ENCODE measurements at regions not wholly inside any gene's neighbourhood (a gene's known extent, or its start where the extent isn't known, plus 50 kb on each side); places are given as distances from the start of the nearest gene placed in this dataset.

- Histone ChIP-seq H3K36me3 (ENCODE audit: insufficient read depth, low read length) (no peaks in the 10 kb centered on the region), H3K27ac (ENCODE audit: low read depth, low read length) (no peak overlapping the region), H3K4me1 (ENCODE audit: control insufficient read depth, insufficient read depth, low read length, unreplicated experiment) (no peaks in the 10 kb centered on the region), H2AFZ (ENCODE audit: low read length, unreplicated experiment) (no peak overlapping the region), H3K4me3 (ENCODE audit: low read depth, low read length) (no peak overlapping the region), H3K27me3 (ENCODE audit: insufficient read depth, low read length) (no peaks in the 10 kb centered on the region), H3K79me2 (ENCODE audit: control insufficient read depth, insufficient read depth, low read length, unreplicated experiment) (no peaks in the 10 kb centered on the region)
Observed at GRCh38 chrX:69070949-69071650, 94.2 kb downstream of the PJA1 start.

GRCh38 chrX:69069876-69070275 lies 95.4 kb downstream of the PJA1 start:
- Histone ChIP-seq H3K27ac (ENCODE audit: low read depth, low read length) (no peak overlapping the region), H2AFZ (ENCODE audit: low read length, unreplicated experiment) (no peak overlapping the region), H3K27me3 (ENCODE audit: insufficient read depth, low read length) (no peaks in the 10 kb centered on the region), H3K79me2 (ENCODE audit: control insufficient read depth, insufficient read depth, low read length, unreplicated experiment) (no peaks in the 10 kb centered on the region), H3K4me3 (ENCODE audit: low read depth, low read length) (no peak overlapping the region), H3K36me3 (ENCODE audit: insufficient read depth, low read length) (no peaks in the 10 kb centered on the region), H3K4me1 (ENCODE audit: control insufficient read depth, insufficient read depth, low read length, unreplicated experiment) (no peaks in the 10 kb centered on the region)

DNA sequence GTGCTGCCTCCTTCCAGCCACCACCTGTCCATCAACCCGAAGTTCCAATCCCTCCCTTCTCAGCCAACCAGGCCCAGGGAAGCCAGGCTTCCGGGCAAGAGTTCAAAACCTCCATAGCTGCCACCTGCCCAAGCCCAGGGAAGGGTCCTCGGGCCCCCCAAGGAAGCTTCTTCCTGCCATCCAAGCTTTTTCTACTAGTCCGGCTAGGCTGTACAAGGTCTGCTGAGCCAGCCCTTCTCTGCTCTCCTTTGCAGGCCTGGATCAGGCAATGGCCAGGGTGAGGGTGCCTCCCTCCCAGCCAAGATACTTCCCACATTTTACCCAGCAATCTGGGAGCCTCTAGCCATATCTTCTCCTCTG lies 96.2 kb downstream of the PJA1 start:
- no peaks in the 10 kb centered on the region for H3K79me2 ChIP-seq (ENCODE audit: control insufficient read depth, insufficient read depth, low read length, unreplicated experiment)
- H3K4me3 ChIP-seq (ENCODE audit: low read depth, low read length), result no peak overlapping the region

DNA sequence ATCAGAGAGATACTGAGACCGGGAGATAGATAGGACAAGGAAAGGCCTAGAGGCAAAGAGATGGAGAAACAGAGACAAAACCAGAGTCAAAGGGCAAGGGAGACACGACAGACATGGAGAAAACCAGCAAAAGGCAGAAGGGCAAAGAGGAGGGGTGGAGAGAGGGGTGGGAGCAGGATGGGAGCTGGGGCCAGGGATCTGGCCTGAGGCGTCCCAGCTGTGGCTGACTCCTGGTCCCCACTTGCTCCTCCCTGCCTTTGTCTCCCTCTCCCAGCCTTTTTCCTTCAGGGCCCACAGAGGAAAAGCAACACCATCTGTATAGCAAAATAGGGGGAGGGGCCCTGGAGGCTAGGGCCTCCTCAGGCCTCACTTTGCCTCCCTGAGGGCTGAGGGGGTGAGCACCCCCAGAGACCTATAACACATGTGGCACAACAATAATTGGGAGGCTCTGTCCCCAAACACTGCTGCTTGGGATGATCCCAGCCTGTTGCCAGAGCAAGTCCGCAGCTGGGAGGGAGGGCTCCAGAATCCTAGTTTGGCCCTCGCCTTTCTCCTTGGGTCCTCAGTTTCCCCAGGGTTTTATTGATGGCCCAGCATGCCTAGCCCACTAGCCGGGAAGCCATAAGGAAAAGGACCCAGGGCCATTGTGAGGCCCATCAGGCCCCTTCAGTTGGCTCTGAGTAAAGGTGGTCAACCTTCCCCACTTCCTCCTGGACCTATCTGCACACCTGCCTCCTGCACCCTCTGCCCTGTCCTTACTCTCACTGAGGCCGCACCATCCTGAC lies 96.8 kb downstream of the PJA1 start:
- H3K27me3 ChIP-seq (ENCODE audit: insufficient read depth, low read length), result no peaks in the 10 kb centered on the region

More for the DNA sequence above, 96.2 kb downstream of the PJA1 start:
- H3K4me1 ChIP-seq (ENCODE audit: control insufficient read depth, insufficient read depth, low read length, unreplicated experiment), result no peaks in the 10 kb centered on the region
- H3K27me3 ChIP-seq (ENCODE audit: insufficient read depth, low read length), result no peaks in the 10 kb centered on the region
- no peaks in the 10 kb centered on the region for H3K36me3 ChIP-seq (ENCODE audit: insufficient read depth, low read length)
- no peak overlapping the region for H2AFZ ChIP-seq (ENCODE audit: low read length, unreplicated experiment)
- H3K27ac ChIP-seq (ENCODE audit: low read depth, low read length), result no peak overlapping the region

GRCh38 chrX:69067841-69068240 lies 97.4 kb downstream of the PJA1 start:
- Histone ChIP-seq H3K36me3 (ENCODE audit: insufficient read depth, low read length) (no peaks in the 10 kb centered on the region), H3K4me1 (ENCODE audit: control insufficient read depth, insufficient read depth, low read length, unreplicated experiment) (no peaks in the 10 kb centered on the region), H3K79me2 (ENCODE audit: control insufficient read depth, insufficient read depth, low read length, unreplicated experiment) (no peaks in the 10 kb centered on the region), H3K4me3 (ENCODE audit: low read depth, low read length) (no peak overlapping the region), H2AFZ (ENCODE audit: low read length, unreplicated experiment) (no peak overlapping the region), H3K27me3 (ENCODE audit: insufficient read depth, low read length) (no peaks in the 10 kb centered on the region), H3K27ac (ENCODE audit: low read depth, low read length) (no peak overlapping the region)

More for the DNA sequence above, 96.8 kb downstream of the PJA1 start:
- no peak overlapping the region for H3K4me3 ChIP-seq (ENCODE audit: low read depth, low read length)
- H3K4me1 ChIP-seq (ENCODE audit: control insufficient read depth, insufficient read depth, low read length, unreplicated experiment), result no peaks in the 10 kb centered on the region
- H3K36me3 ChIP-seq (ENCODE audit: insufficient read depth, low read length), result no peaks in the 10 kb centered on the region
- H3K27ac ChIP-seq (ENCODE audit: low read depth, low read length), result no peak overlapping the region
- H2AFZ ChIP-seq (ENCODE audit: low read length, unreplicated experiment), result no peak overlapping the region
- H3K79me2 ChIP-seq (ENCODE audit: control insufficient read depth, insufficient read depth, low read length, unreplicated experiment), result no peaks in the 10 kb centered on the region

GRCh38 chrX:69066966-69067525 lies 98.2 kb downstream of the PJA1 start:
- no peak overlapping the region for H2AFZ ChIP-seq (ENCODE audit: low read length, unreplicated experiment)
- H3K27me3 ChIP-seq (ENCODE audit: insufficient read depth, low read length), result no peaks in the 10 kb centered on the region

DNA sequence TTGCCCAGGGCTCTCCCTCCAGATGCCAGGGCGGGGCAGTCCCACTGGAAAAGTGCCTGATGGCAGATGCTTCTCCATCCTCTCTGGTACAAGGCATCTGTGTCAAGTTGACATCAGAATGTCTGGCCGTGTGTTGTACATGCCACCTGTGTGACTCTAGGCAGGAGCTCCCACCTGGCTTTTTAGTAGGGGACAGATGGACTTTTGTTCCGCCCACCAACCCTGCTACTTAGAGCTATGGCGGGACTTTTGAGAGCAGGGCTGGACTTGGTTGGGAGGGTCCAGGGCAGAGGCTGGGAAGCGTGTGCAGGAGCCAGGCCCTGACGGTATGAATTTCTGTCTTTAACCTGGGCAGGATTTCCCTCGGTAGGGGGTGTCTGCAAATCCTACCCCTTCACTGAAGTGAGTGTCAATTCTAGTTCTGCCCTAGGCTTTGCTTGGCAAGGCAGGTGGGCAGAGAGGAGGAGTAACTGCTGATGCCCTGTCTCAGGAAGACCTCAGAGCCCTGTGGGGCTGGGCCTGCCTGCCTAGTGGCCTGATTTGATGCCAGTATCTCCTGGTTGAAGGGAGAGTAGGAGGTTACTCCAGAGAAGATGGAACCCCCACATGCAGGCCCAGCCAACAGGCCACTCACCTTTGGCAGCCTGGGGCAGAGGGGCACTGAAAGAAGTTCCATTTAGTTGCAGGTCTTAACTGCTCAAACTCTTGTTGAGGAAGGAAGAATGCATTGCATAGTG lies 99.1 kb downstream of the PJA1 start:
- H3K27ac ChIP-seq (ENCODE audit: low read depth, low read length), result no peak overlapping the region
- no peaks in the 10 kb centered on the region for H3K79me2 ChIP-seq (ENCODE audit: control insufficient read depth, insufficient read depth, low read length, unreplicated experiment)
- H2AFZ ChIP-seq (ENCODE audit: low read length, unreplicated experiment), result no peak overlapping the region
- H3K4me1 ChIP-seq (ENCODE audit: control insufficient read depth, insufficient read depth, low read length, unreplicated experiment), result no peaks in the 10 kb centered on the region
- H3K4me3 ChIP-seq (ENCODE audit: low read depth, low read length), result no peak overlapping the region
- H3K36me3 ChIP-seq (ENCODE audit: insufficient read depth, low read length), result no peaks in the 10 kb centered on the region
- no peaks in the 10 kb centered on the region for H3K27me3 ChIP-seq (ENCODE audit: insufficient read depth, low read length)

More at GRCh38 chrX:69066966-69067525, 98.2 kb downstream of the PJA1 start:
- H3K27ac ChIP-seq (ENCODE audit: low read depth, low read length), result no peak overlapping the region
- no peaks in the 10 kb centered on the region for H3K4me1 ChIP-seq (ENCODE audit: control insufficient read depth, insufficient read depth, low read length, unreplicated experiment)
- no peaks in the 10 kb centered on the region for H3K36me3 ChIP-seq (ENCODE audit: insufficient read depth, low read length)
- no peaks in the 10 kb centered on the region for H3K79me2 ChIP-seq (ENCODE audit: control insufficient read depth, insufficient read depth, low read length, unreplicated experiment)
- H3K4me3 ChIP-seq (ENCODE audit: low read depth, low read length), result no peak overlapping the region

DNA sequence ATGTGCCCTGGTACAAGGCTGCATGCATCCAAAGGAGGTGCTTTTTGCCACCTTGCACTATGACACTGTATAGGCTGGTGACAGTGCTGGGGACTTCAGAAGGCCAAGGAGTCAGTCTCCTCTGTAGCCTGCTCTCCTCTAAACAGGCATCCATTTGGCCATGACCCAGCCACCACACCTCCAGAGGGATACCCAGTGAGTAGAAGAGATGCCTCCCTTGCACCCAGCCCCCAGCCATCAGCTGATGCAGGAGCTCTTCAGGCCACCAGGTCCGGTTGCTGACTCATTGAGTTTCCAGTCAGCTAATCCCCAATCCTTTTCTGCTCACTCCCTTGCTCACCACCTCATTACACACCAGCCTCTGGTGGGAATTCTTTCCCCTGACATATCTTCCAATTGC lies 99.8 kb downstream of the PJA1 start:
- no peaks in the 10 kb centered on the region for H3K36me3 ChIP-seq (ENCODE audit: insufficient read depth, low read length)
- no peak overlapping the region for H3K4me3 ChIP-seq (ENCODE audit: low read depth, low read length)
- no peak overlapping the region for H2AFZ ChIP-seq (ENCODE audit: low read length, unreplicated experiment)
- H3K27ac ChIP-seq (ENCODE audit: low read depth, low read length), result no peak overlapping the region
- no peaks in the 10 kb centered on the region for H3K79me2 ChIP-seq (ENCODE audit: control insufficient read depth, insufficient read depth, low read length, unreplicated experiment)
- H3K27me3 ChIP-seq (ENCODE audit: insufficient read depth, low read length), result no peaks in the 10 kb centered on the region
- H3K4me1 ChIP-seq (ENCODE audit: control insufficient read depth, insufficient read depth, low read length, unreplicated experiment), result no peaks in the 10 kb centered on the region

GRCh38 chrX:69063486-69063885 lies 101.8 kb downstream of the PJA1 start:
- no peak overlapping the region for H3K27ac ChIP-seq (ENCODE audit: low read depth, low read length)
- H3K27me3 ChIP-seq (ENCODE audit: insufficient read depth, low read length), result no peaks in the 10 kb centered on the region
- H3K36me3 ChIP-seq (ENCODE audit: insufficient read depth, low read length), result no peaks in the 10 kb centered on the region
- no peak overlapping the region for H3K4me3 ChIP-seq (ENCODE audit: low read depth, low read length)
- H3K4me1 ChIP-seq (ENCODE audit: control insufficient read depth, insufficient read depth, low read length, unreplicated experiment), result no peaks in the 10 kb centered on the region
- no peaks in the 10 kb centered on the region for H3K79me2 ChIP-seq (ENCODE audit: control insufficient read depth, insufficient read depth, low read length, unreplicated experiment)
- H2AFZ ChIP-seq (ENCODE audit: low read length, unreplicated experiment), result no peak overlapping the region

DNA sequence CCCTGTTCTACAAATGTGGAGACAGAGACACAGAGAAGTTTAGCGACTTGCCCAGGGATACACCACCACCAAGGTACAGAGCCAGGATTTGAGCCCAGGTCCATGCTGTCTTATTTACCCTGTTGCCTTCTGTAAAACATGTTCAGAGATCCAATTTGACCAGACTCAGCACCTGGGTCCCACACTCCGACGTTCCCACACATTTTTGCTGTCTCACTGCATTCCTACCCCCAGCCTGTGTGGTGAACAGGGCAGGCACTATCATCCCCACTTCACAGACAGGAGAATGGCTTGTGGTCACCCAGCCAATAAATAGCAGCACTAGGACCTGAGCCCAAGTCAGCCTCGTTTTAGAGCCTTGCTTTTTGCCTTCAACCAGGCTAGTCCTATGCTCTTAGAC lies 102.8 kb downstream of the PJA1 start:
- Histone ChIP-seq H2AFZ (ENCODE audit: low read length, unreplicated experiment) (no peak overlapping the region), H3K27me3 (ENCODE audit: insufficient read depth, low read length) (no peaks in the 10 kb centered on the region), H3K79me2 (ENCODE audit: control insufficient read depth, insufficient read depth, low read length, unreplicated experiment) (no peaks in the 10 kb centered on the region)

More for the DNA sequence above, 102.8 kb downstream of the PJA1 start:
- Histone ChIP-seq H3K4me3 (ENCODE audit: low read depth, low read length) (no peak overlapping the region), H3K27ac (ENCODE audit: low read depth, low read length) (no peak overlapping the region), H3K36me3 (ENCODE audit: insufficient read depth, low read length) (no peaks in the 10 kb centered on the region), H3K4me1 (ENCODE audit: control insufficient read depth, insufficient read depth, low read length, unreplicated experiment) (no peaks in the 10 kb centered on the region)
